Left cardiac atrium (tissue), 4 donors: ENCODE measurements at regions not wholly inside any gene's neighbourhood (a gene's known extent, or its start where the extent isn't known, plus 50 kb on each side); places are given as distances from the start of the nearest gene placed in this dataset.
"Not testable (repeated sequence)": the region's sequence is repeated elsewhere in the genome, so short reads cannot be mapped to it uniquely, and the experiment has no call there.

Source experiments
- ATAC-seq, 2 donors: fragments of 200-7000 bp; cut with Tn5 transposase; one replicate each; pipeline ENCODE4 v1.9.1; 2020; ENCODE audit warnings: mild to moderate bottlenecking in 2 of 2, moderate library complexity in 2 of 2
- DNase-seq: peaks from one replicate; pipeline ENCODE4 v3.0.0-alpha.2; 2020
- intact Hi-C, 2 donors: fragments of 100-400 bp; cut with DNase I; formaldehyde crosslinking; loops; one replicate each; pipeline versions ENCODE4 v1.14.1 to v1.15.1; 2022 to 2023
- donor health status: DM: no; HTN: yes; CAD: no.
- donor health status: DM: no; HTN: yes; CAD: no; lungs with severe emphysema.
- donor health status: DM: yes; HTN: yes; CAD: no.
- donor health status: Dilated cardiomyopathy.

DNA sequence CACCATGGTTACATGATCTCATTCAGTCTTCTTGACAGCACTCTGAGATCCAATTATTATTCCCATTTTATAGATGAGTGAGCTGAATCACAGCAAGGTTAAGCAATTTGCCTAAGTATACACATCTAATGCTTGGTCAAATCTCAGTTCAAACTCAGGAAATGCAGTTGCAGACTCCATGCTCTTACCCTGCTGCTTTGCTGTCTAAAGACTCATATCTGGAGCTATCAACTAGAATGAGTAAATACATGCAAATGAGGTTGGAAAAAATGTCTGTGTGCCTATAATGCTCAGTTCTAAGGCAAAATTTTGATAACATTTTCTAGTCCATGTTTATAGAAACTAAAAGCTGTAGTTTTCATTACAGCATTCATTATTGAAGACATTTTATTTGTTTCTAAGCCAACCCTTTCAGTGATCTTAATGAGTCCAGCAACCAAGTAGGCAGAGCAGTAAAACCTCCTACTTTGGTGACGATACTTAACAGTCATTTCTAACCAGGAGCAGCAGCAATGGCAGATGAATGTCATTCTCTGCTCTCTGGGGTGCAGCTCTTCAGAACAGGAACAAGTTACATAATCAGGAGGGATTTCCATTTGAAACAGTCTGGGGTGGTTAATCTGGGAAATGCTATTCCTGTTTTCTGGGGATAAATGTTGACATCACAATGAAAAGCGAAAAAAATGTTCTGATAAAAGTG lies 396.8 kb upstream of the UBE2E3 start:
- ATAC-seq (no peak), DNase-seq (no peak)
- intact Hi-C loops = no loop called here

DNA sequence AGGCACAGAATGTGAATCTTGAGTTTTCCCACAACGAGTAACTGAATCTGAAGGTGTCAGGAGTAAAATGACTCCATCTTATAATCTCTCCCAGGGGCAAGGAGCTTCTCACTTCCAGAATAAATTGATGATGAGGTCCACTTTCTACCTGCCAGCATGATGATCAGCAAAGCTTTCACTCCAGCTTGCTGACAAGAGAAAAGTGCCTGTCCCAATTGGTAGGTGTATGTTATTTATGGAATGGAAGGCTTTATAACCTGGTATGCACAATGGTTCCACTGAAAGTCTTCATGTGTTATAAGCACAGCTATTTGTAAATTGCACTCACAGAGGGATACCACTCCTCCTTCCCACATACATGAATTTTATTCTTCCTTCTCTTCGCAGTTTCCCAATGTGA lies 401.0 kb upstream of the UBE2E3 start:
- ATAC-seq (no peak), DNase-seq (no peak)
- intact Hi-C loops = no loop called here

DNA sequence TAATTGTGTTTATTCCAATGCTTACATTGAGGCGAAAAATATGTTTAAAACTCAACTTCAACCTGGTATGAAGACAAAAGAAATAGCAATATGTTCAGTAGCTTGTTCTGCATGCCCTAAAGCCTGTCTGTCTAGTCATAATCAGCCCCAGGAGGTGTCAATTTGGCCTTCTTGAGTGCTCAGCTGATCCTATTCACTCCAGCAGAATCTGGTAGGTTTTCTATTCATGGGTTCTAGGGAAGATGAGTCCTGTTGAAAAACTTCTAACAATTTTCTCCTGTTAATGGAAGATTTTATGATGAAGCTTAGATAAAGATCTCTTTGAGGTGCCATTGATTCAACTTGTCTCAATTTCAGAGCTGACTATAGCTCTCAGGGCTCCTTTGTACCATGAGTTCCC lies 402.0 kb upstream of the UBE2E3 start:
- no peak for DNase-seq
- intact Hi-C loops = no loop called here
- no peak for ATAC-seq

DNA sequence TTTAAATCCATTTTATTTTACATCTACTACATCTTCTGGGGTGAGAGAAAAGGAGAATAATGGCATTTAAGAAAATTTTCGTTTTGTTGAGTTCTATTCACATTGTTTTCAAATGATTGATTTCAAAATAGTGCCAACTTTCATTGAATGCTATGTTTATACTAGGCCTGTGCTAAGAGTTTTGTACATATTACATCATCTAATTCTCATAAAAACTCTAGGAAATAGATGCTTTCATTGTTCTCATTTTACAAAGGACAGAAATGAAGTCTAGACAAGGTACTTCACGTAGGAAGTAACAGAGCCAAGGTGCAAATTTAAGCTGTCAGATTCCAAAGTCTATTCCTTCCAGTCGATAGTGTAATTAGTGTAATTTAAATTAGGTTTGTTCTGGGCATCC lies 402.8 kb upstream of the UBE2E3 start:
- DNase-seq (no peak), ATAC-seq (no peak)
- intact Hi-C loops = no loop called here

DNA sequence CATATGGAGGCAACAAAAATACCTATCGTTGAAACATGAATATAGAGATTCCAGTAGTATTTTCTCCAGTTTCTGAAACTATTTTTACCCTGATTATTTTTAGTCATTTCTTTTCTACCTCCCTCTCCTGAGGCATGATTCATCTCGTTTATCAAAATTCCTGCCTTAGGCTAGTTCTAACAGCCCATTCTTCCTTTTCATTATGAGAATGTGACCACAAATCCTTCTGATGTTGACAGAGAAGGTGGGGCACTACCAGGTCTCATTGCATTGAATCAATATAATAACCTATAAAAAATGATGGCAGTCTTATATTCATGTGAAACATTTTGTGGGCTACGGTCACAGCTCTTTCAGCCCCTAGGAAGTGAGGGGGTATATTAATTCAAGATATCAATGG lies 406.5 kb upstream of the UBE2E3 start:
- no peak for ATAC-seq
- DNase-seq = no peak
- intact Hi-C loops = no loop called here

DNA sequence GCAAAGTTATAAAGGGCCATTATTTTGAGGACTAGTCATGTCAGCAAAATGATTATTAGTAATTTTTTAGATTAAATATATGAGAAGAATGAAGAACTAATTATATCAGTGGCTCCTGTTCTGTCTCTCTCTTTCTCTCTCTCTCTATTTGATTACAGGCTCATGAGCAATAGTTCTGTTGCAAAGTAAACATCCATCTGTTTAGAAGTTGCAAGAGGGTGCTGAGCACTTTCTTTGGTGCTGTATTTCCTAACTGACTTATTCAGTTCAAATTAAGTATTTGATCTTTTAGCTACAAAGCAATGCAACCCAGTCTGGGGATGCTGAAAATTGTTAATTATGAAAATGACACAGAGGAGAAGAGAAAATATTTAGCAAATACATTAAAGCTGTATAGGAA lies 408.1 kb upstream of the UBE2E3 start:
- no peak for ATAC-seq
- intact Hi-C loops = no loop called here

DNA sequence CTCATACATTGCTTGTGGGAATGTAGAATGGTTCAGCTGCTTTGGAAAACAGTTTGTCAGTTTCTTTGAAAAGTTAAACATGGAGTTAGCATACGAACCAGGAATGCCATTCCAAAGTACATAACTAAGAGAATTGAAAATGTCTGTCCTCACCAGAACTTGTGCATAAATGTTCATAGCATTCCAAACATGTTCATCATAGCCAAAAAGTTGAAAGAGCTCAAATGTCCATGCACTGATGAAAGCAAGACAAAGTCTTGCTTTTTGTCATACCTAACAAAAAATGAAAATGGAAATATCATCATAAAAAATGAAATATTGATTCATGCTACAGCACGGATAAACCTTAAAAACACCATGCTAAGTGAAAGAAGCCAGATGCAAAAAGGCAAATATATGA lies 408.8 kb upstream of the UBE2E3 start:
- intact Hi-C loops = no loop called here
- DNase-seq (no peak), ATAC-seq (no peak)

More for the DNA sequence above, 408.1 kb upstream of the UBE2E3 start:
- no peak for DNase-seq

DNA sequence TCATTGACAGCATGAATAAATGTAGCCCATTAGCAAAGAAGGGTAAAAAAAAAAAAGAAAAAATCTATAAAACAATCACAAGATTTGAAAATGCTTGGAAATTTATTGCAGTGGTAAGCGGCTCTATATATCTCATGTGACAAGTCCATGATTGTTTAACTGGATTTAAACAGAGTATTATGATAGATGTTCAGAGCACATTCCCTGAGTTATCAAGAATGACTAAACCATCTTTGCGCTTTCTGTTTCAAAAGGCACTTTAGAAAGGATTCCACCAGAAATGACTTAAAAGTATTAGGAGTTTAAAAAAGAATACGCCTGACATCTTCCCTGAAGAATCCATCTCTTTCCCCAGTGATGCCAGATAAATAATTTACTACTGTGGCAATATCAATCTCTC lies 409.5 kb upstream of the UBE2E3 start:
- DNase-seq = no peak
- intact Hi-C loops = no loop called here
- no peak for ATAC-seq

DNA sequence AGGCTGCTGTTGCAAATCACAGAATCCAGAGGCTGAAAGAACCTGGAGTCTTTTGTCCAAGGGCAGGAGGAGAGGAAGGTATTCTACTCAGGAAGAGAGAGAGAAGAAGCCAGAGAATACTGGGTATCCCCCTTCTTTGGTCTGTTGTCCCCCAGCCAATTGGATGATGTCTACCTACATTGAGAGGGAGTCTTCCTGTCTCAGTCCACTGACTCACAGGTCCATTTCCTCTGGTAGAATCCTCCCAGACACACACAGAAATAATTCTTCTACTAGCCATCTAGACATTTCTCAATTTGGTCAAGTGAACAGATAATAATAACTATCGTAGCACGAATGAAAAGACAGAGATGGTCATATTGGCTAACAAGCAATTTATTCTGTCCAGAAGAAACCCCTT lies 416.4 kb upstream of the UBE2E3 start:
- no peak for DNase-seq
- intact Hi-C loops = no loop called here
- ATAC-seq = no peak

DNA sequence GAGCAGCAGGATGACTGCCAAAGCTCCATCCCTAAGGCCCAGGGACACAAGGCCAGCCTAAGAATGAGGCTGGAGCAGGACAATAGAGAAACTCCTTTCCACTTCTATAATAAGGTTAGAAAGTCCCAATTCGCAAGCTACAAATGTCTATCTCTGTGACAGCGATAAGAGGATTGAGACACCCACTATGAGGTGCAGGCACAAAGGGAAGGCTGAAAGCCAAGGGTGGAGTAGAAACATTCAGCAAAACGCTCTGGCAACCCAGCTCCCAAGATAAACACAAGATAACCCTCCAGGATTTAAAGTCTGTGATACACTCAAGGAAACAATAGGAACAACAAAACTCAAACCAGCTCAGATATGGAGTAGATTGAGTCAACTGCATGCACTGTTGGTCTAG lies 418.0 kb upstream of the UBE2E3 start:
- peak in 1 of 2 donors; percentile 56 for ATAC-seq
- intact Hi-C loops = no loop called here
- no peak for DNase-seq

DNA sequence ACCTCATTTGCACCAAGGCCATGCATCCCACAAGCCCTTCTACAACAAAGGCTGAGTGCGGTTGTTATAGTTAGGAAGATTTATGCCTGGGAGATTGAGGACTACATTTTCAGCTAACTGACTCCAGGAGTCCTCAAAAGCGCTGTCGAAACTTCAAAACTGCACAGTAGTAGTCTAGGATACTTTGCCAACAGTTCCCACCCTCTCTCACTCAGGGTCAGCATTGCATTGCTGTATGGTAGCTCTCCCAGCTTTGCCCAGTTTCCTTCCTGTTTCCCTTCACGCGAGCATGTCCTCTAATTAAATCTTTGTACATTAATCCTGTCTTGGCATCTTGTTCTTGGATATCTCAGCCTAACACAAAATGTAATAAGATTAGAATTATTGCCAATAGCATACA lies 420.6 kb upstream of the UBE2E3 start:
- no peak for ATAC-seq
- no peak for DNase-seq
- intact Hi-C loops = no loop called here

DNA sequence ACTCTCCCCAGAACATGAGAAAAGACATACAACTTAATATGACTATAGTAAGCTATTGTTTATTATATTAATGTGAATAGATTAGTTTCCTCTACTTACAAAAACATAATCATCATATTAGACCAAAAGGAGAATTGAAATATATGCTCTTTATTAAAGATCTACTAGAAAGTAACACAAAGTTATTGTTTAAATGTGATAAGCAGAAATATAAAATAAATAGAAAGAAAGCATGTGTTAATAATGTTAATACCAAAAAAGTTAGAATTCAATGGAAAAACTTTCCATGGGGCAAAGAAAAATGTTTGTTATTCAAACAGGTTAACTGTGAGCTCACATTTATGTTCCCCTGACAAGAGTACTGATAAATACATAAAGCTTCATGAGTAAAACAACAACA lies 421.4 kb upstream of the UBE2E3 start:
- no peak for DNase-seq
- intact Hi-C loops = no loop called here
- ATAC-seq = no peak

DNA sequence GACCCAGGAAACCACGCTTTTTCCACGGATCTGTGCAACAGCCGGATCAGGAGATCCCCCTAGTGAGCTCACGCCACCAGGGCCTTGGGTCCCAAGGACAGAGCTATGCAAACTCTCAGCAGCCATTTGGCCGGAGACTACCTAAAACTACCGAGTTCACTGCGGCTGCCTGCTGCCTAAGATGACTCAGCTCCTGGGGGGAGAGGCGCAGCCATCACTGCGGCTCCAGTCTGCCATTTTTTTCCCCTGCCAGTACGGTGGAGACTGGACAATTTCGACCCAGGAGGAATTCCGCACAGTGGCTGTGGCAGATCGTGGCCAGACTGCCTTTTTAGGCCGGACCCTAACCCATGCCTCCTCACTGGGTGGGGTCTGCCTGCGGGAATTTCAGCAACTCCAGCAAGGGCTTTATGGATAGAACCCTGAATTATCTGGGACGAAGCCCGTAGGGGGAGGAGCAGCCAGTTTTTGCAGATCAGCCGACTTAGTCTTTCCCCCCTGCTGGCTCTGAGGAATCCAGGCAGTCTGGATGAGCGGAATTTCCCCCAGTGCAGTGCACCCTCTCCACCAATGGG lies 424.9 kb upstream of the UBE2E3 start:
- ATAC-seq (no peak), DNase-seq (no peak)
- intact Hi-C loops = no loop called here

DNA sequence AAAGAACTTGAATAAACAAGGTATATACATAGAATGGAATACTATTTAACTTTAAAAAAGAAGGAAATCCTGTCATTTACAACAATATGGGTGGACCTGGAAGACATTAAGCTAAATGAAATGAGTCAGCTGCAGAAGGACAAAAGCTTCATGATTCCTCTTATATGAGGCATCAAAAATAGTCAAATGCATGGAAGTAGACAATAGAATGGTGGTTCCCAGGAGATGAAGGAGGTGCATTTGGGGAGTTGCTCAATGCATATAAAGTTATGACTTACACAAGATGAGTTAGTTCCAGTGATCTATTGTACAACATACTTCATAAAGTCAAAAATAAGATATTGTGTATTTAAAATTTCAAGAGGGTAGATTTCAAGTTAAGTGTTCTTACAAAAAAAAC lies 426.1 kb upstream of the UBE2E3 start:
- intact Hi-C loops = no loop called here
- ATAC-seq (no peak), DNase-seq (no peak)

DNA sequence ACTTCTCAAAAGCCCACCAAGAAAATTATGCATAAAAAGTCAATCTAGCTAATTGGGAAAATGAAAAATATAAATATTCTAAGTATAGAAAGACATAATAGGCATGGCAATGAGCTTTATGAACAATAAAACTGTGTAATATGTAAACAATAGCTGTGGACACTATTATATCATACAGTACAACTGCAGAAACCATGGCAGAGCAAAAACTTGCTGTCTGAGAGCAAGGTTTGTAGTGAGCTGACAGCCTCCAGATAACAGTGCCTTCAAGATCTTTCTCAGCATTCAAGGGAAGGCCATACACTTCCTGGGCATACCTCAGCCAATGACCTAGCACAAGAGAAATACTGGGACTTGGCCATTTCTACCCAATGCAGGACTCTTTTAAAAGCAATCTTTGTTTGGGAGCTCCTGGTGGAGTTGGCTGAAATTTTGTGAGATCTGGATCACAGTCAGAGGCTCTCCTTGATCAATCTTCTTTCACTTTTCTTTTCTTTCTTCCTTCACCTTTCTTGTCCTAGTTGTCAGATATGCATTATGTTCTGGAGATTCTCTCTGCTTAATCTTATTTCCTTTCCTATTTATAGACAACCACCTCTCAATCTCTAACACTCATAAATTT lies 427.2 kb upstream of the UBE2E3 start:
- intact Hi-C loops = no loop called here
- ATAC-seq (no peak), DNase-seq (no peak)

DNA sequence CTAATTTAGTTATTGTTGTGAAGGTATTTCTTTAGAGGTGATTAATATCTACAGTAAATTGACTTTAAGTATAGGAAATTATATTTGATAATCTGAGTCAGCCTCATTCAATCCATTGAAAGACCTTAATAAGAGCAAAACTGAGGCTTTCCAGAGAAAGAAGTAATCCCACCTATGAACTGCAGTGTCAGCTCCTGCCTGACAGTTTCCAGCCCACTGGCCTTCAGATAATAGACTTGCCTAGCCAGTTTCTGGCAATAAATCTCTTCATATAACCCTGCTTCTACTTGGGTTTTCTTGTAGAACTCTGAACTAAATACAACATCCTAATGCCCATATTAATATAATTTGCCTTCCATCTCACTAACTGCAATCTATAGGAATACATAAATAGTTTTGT lies 437.9 kb upstream of the UBE2E3 start:
- intact Hi-C loops = no loop called here
- ATAC-seq (no peak), DNase-seq (no peak)

DNA sequence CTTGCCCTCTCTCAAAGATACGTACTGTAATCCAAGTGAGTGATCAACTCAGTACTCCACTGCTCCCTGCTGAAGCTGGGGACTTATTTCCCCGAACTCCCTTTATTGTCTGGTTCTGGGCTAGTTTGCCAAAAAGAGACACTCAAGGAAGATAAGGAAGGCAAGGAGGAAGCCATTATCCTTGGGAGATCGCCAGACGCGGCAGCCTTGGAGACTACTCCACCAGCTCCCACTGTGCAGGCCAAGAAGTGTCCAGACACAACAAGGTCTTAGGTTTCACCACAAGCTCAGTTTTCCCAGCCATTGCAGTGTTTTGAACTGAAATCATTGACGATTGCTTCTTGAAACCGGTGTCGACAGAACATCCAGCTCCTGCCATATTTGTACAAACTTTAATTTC lies 439.6 kb upstream of the UBE2E3 start:
- intact Hi-C loops = no loop called here
- ATAC-seq (no peak), DNase-seq (no peak)

DNA sequence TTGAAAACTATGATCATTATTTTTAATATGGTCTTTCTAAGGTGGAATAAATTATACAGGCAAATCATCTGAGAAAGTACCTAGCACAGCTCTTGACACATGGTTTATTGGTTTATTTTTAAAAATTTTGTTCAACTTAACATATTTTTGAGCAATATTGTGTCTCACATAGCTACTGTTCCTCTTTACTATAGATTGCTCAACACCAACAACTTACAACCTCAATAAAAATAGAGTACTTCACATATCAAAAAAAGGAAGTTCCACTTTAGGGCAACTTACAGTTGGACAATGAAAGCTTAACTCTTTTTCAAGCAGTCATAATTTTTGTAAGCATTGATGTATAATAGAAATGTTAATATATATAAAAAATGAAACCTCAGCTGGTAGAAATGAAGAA lies 440.9 kb upstream of the UBE2E3 start:
- DNase-seq (no peak), ATAC-seq (no peak)
- intact Hi-C loops = no loop called here

DNA sequence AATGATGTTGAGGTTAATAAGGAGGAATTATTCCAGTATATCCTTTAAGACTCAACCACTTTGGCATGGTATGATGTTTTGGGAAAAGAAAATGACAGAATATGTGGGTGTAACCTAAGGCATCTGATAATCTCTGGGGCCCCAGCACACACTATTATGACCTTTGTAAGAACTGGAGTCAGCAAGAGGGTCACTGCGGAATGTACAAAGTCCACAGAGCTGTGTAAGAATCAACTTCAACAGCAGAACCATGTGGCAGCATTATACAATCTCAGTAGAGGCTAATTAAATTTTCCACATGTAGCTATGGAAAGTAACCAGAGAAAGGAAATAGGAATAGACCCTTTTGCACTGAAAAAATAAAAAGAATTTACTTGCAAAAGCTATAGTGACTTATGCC lies 445.1 kb upstream of the UBE2E3 start:
- ATAC-seq (no peak), DNase-seq (no peak)
- intact Hi-C loops = no loop called here

DNA sequence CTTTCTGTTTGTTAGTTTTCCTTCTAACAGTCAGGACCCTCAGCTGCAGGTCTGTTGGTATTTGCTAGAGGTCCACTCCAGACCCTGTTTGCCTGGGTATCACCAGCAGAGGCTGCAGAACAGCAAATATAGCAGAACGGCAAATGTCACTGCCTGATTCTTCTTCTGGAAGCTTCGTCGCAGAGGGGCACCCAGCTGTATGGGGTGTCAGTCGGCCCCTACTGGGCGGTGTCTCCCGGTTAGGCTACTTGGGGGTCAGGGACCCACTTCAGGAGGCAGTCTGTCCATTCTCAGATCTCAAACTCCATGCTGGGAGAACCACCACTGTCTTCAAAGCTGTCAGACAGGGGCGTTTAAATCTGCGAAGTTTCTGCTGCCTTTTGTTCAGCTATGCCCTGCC lies 448.6 kb upstream of the UBE2E3 start:
- intact Hi-C loops, ATAC-seq, DNase-seq: not testable (repeated sequence)

DNA sequence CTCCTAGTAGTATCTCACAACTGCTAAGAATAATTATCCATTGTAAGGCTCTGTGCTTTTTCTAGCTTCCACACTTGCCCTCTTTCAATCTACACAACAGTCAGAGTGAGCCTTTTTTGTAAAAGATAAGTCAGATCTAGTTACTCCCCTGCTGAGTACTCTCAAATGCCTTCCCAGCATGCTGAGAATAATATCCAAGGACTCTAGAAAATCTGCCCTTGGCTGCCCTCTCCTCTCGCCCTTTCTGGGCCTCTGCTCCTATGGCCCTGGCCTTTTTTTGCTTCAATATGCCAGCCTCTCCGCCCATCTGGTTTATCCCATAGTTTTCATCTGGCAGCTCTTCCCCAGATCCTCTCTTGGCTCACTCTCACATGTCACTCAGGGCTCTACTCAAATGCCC lies 455.9 kb upstream of the UBE2E3 start:
- no peak for ATAC-seq
- intact Hi-C loops = no loop called here
- no peak for DNase-seq
